ENCODE measurements at regions not wholly inside any gene's neighbourhood (a gene's known extent, or its start where the extent isn't known, plus 50 kb on each side); places are given as distances from the start of the nearest gene placed in this dataset.

DNA sequence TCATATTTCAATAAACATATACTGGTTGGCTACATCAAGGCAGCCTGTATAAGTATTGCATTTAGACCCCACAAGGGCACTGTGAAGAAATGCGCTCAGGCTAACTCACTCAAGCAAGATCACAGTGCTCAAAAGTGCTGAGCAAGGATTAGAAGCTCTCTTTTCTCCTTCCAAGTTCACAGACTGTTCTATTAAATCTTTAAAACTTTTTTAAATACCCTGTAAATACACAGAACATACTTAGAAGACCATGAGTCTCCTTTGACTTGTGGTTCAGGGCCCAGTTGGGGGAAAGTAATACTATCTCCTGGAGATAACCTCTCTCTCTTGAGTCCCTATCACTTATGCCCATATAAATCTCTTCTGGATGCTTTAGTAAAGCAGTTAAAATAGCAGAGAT is 152.9 kb downstream of the SP3 start:
- H3K36me3 Mint-ChIP-seq (ENCODE audit: insufficient read depth in 1 of 3, low read depth in 3 of 3) = peaks cover 0 to 9% (median 0%) of the 10 kb centered on the region in 3 experiments; a peak in 4 of 7 replicates

More for the DNA sequence above, 152.9 kb downstream of the SP3 start:
- no peak for DNase-seq
- Histone ChIP-seq H3K4ac (ENCODE audit: low read depth, low read length) (no peak overlapping the region), H4K5ac (ENCODE audit: insufficient read length, low read depth, low read length) (no peak overlapping the region), H2BK20ac (ENCODE audit: low read depth, low read length, poor library complexity, severe bottlenecking) (no peak overlapping the region), H3T11ph (ENCODE audit: low read length) (no peak overlapping the region), H3K27me3 (ENCODE audit: insufficient read depth, low read length) (no peaks in the 10 kb centered on the region), H3K79me2 (ENCODE audit: insufficient read depth, low read length) (no peaks in the 10 kb centered on the region), H3K9me3 (ENCODE audit: control insufficient read depth, low read depth, low read length) (no peaks in the 10 kb centered on the region), H2AFZ (ENCODE audit: low read length) (no peak overlapping the region), H2BK120ac (ENCODE audit: low read depth, low read length, poor library complexity, severe bottlenecking) (no peak overlapping the region), H3K56ac (ENCODE audit: insufficient read length, low read depth, low read length) (no peak overlapping the region), H4K8ac (replicated peaks; ENCODE audit: insufficient read length, low read depth, low read length) (no peak overlapping the region), H2BK15ac (ENCODE audit: low read depth, low read length) (no peak overlapping the region), H3K79me1 (ENCODE audit: insufficient read depth, low read depth, low read length, poor library complexity, severe bottlenecking) (no peaks in the 10 kb centered on the region), H4K20me1 (ENCODE audit: control insufficient read depth, insufficient read depth, insufficient read length) (no peaks in the 10 kb centered on the region), H3K14ac (ENCODE audit: insufficient read depth, low read length) (no peak overlapping the region), H3K9ac (ENCODE audit: extremely low read depth, insufficient read length, low read length) (no peak overlapping the region), H3K23ac (ENCODE audit: insufficient read length, low read depth, low read length) (no peak overlapping the region), H4K91ac (ENCODE audit: insufficient read length, low read depth, low read length) (no peak overlapping the region), H3K4me2 (ENCODE audit: insufficient read depth, insufficient read length, low read length) (no peak overlapping the region), H3K27ac (ENCODE audit: insufficient read length, low read depth, low read length) (no peak overlapping the region), H3K4me1 (ENCODE audit: insufficient read depth, low read length) (no peaks in the 10 kb centered on the region), H3K18ac (ENCODE audit: insufficient read length, low read depth, low read length) (no peak overlapping the region), H3K23me2 (ENCODE audit: insufficient read length, low read depth, low read length, poor library complexity, severe bottlenecking) (no peaks in the 10 kb centered on the region), H2BK12ac (ENCODE audit: insufficient read length, low read depth, low read length) (no peak overlapping the region), H2BK5ac (ENCODE audit: insufficient read length, low read length) (no peak overlapping the region), H2AK5ac (ENCODE audit: insufficient read length, low read length) (no peak overlapping the region)
- Mint-ChIP-seq H3K27ac (no peak overlapping the region), H3K4me1 (peaks cover 0 to 8% of the 10 kb centered on the region in 2 experiments; a peak in 1 of 4 replicates), H3K9me3 (peaks cover 0 to 6% of the 10 kb centered on the region in 2 experiments; a peak in 3 of 5 replicates), H3K4me3 (no peak overlapping the region), H3K27me3 (ENCODE audit: low read depth) (no peaks in the 10 kb centered on the region; the same call in 1 of the 2 replicates)
- no CpG with 5 or more reads among the region's 1 CpG for WGBS (ENCODE audit: extremely low coverage, insufficient read length, low lambda C conversion rate)
- TF ChIP-seq, protein P1, sequence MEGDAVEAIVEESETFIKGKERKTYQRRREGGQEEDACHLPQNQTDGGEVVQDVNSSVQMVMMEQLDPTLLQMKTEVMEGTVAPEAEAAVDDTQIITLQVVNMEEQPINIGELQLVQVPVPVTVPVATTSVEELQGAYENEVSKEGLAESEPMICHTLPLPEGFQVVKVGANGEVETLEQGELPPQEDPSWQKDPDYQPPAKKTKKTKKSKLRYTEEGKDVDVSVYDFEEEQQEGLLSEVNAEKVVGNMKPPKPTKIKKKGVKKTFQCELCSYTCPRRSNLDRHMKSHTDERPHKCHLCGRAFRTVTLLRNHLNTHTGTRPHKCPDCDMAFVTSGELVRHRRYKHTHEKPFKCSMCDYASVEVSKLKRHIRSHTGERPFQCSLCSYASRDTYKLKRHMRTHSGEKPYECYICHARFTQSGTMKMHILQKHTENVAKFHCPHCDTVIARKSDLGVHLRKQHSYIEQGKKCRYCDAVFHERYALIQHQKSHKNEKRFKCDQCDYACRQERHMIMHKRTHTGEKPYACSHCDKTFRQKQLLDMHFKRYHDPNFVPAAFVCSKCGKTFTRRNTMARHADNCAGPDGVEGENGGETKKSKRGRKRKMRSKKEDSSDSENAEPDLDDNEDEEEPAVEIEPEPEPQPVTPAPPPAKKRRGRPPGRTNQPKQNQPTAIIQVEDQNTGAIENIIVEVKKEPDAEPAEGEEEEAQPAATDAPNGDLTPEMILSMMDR (conservative IDR thresholded peaks at IDR 0.05) = no peak
